ENCODE measurements at regions not wholly inside any gene's neighbourhood (a gene's known extent, or its start where the extent isn't known, plus 50 kb on each side); places are given as distances from the start of the nearest gene placed in this dataset.

- no peak for DNase-seq (ENCODE audit: low spot score)
- H3K4me1 Mint-ChIP-seq (ENCODE audit: low read depth in 2 of 2) = peaks cover 45 to 50% of the 10 kb centered on the region in 2 donors
- no peaks in the 10 kb centered on the region for H3K36me3 Mint-ChIP-seq
- no peaks in the 10 kb centered on the region for H3K9me3 Mint-ChIP-seq
- peak overlapping the region; percentile 37 to 59 for H3K27ac Mint-ChIP-seq
- no peaks in the 10 kb centered on the region for H3K27me3 Mint-ChIP-seq
- no peak for ATAC-seq
- H3K4me3 Mint-ChIP-seq = peak overlapping the region; percentile 55
Measured at GRCh38 chr11:128200467-128200866, 386.9 kb downstream of the ETS1 start.

- Mint-ChIP-seq H3K4me3 (no peak overlapping the region), H3K27ac (no peak overlapping the region), H3K9me3 (no peaks in the 10 kb centered on the region), H3K27me3 (no peaks in the 10 kb centered on the region), H3K4me1 (ENCODE audit: low read depth in 2 of 2) (peaks cover 63 to 71% of the 10 kb centered on the region in 2 donors), H3K36me3 (no peaks in the 10 kb centered on the region)
- DNase-seq (ENCODE audit: low spot score) (no peak), ATAC-seq (no peak)
Measured at GRCh38 chr11:128198216-128198772, 389.1 kb downstream of the ETS1 start.

GRCh38 chr11:128196235-128196634, 391.1 kb downstream of the ETS1 start:
- no peak for DNase-seq (ENCODE audit: low spot score)
- Mint-ChIP-seq H3K27ac (peak overlapping the region; percentile 76 to 79), H3K4me1 (ENCODE audit: low read depth in 2 of 2) (peaks cover 58 to 67% of the 10 kb centered on the region in 2 donors), H3K9me3 (no peaks in the 10 kb centered on the region), H3K36me3 (no peaks in the 10 kb centered on the region), H3K27me3 (no peaks in the 10 kb centered on the region), H3K4me3 (peak overlapping the region; percentile 38)
- ATAC-seq = peak in 1 of 2 donors; percentile 46

- H3K27me3 Mint-ChIP-seq = no peaks in the 10 kb centered on the region
- H3K4me3 Mint-ChIP-seq = peak overlapping the region; percentile 40
- H3K9me3 Mint-ChIP-seq = no peaks in the 10 kb centered on the region
- H3K27ac Mint-ChIP-seq = peak overlapping the region; percentile 76 to 79
- ATAC-seq (no peak), DNase-seq (ENCODE audit: low spot score) (no peak)
- peaks cover 58 to 67% of the 10 kb centered on the region in 2 donors for H3K4me1 Mint-ChIP-seq (ENCODE audit: low read depth in 2 of 2)
- no peaks in the 10 kb centered on the region for H3K36me3 Mint-ChIP-seq
Measured at GRCh38 chr11:128195756-128196155, 391.6 kb downstream of the ETS1 start.

- H3K4me3 Mint-ChIP-seq = peak overlapping the region; percentile 71
- no peaks in the 10 kb centered on the region for H3K36me3 Mint-ChIP-seq
- ATAC-seq = peak; percentile 80 to 87
- peak; percentile 71 for DNase-seq (ENCODE audit: low spot score)
- peak overlapping the region; percentile 76 to 79 for H3K27ac Mint-ChIP-seq
- peaks cover 58 to 67% of the 10 kb centered on the region in 2 donors for H3K4me1 Mint-ChIP-seq (ENCODE audit: low read depth in 2 of 2)
- no peaks in the 10 kb centered on the region for H3K27me3 Mint-ChIP-seq
- H3K9me3 Mint-ChIP-seq = no peaks in the 10 kb centered on the region
Measured at GRCh38 chr11:128195057-128195751, 392.2 kb downstream of the ETS1 start.

- no peak for ATAC-seq
- H3K27me3 Mint-ChIP-seq = no peaks in the 10 kb centered on the region
- H3K27ac Mint-ChIP-seq = peak overlapping the region; percentile 76 to 79
- H3K4me3 Mint-ChIP-seq = peak overlapping the region; percentile 71
- no peaks in the 10 kb centered on the region for H3K36me3 Mint-ChIP-seq
- DNase-seq (ENCODE audit: low spot score) = no peak
- peaks cover 57 to 63% of the 10 kb centered on the region in 2 donors for H3K4me1 Mint-ChIP-seq (ENCODE audit: low read depth in 2 of 2)
- no peaks in the 10 kb centered on the region for H3K9me3 Mint-ChIP-seq
Measured at GRCh38 chr11:128194216-128194615, 393.1 kb downstream of the ETS1 start.

GRCh38 chr11:128193615-128194014, 393.7 kb downstream of the ETS1 start:
- H3K27ac Mint-ChIP-seq = peak overlapping the region; percentile 76 to 79
- ATAC-seq (peak in 1 of 2 donors; percentile 11), DNase-seq (ENCODE audit: low spot score) (no peak)
- no peaks in the 10 kb centered on the region for H3K36me3 Mint-ChIP-seq
- H3K4me1 Mint-ChIP-seq (ENCODE audit: low read depth in 2 of 2) = peaks cover 58 to 62% of the 10 kb centered on the region in 2 donors
- no peaks in the 10 kb centered on the region for H3K9me3 Mint-ChIP-seq
- H3K4me3 Mint-ChIP-seq = peak overlapping the region; percentile 71
- H3K27me3 Mint-ChIP-seq = no peaks in the 10 kb centered on the region

- Mint-ChIP-seq H3K9me3 (no peaks in the 10 kb centered on the region), H3K36me3 (peaks cover 12% of the 10 kb centered on the region), H3K4me3 (peak overlapping the region; percentile 67), H3K4me1 (ENCODE audit: low read depth in 2 of 2) (peaks cover 54 to 59% of the 10 kb centered on the region in 2 donors), H3K27me3 (no peaks in the 10 kb centered on the region), H3K27ac (peak overlapping the region; percentile 60 to 91)
- DNase-seq (ENCODE audit: low spot score) (peak; percentile 67), ATAC-seq (peak; percentile 83 to 84)
Measured at GRCh38 chr11:128190312-128190711, 397.0 kb downstream of the ETS1 start.

- H3K27ac Mint-ChIP-seq = peak overlapping the region; percentile 60 to 91
- peaks cover 17% of the 10 kb centered on the region for H3K36me3 Mint-ChIP-seq
- peak overlapping the region; percentile 67 for H3K4me3 Mint-ChIP-seq
- peaks cover 3% of the 10 kb centered on the region for H3K9me3 Mint-ChIP-seq
- ATAC-seq (peak; percentile 11 to 35), DNase-seq (ENCODE audit: low spot score) (no peak)
- H3K27me3 Mint-ChIP-seq = no peaks in the 10 kb centered on the region
- H3K4me1 Mint-ChIP-seq (ENCODE audit: low read depth in 2 of 2) = peaks cover 49 to 54% of the 10 kb centered on the region in 2 donors
Measured at GRCh38 chr11:128189823-128190222, 397.5 kb downstream of the ETS1 start.

GRCh38 chr11:128188346-128189004, 398.9 kb downstream of the ETS1 start:
- ATAC-seq = no peak

GRCh38 chr11:128187835-128188234, 399.5 kb downstream of the ETS1 start:
- DNase-seq (ENCODE audit: low spot score) = no peak
- no peaks in the 10 kb centered on the region for H3K27me3 Mint-ChIP-seq
- peaks cover 32 to 35% of the 10 kb centered on the region in 2 donors for H3K4me1 Mint-ChIP-seq (ENCODE audit: low read depth in 2 of 2)
- H3K36me3 Mint-ChIP-seq = peaks cover 24% of the 10 kb centered on the region
- ATAC-seq = no peak
- peak overlapping the region; percentile 5 to 56 for H3K27ac Mint-ChIP-seq
- H3K4me3 Mint-ChIP-seq = no peak overlapping the region
- H3K9me3 Mint-ChIP-seq = peaks cover 3% of the 10 kb centered on the region

More at GRCh38 chr11:128188346-128189004, 398.9 kb downstream of the ETS1 start:
- Mint-ChIP-seq H3K4me1 (ENCODE audit: low read depth in 2 of 2) (peaks cover 37 to 42% of the 10 kb centered on the region in 2 donors), H3K9me3 (peaks cover 3% of the 10 kb centered on the region), H3K27ac (peak overlapping the region; percentile 5 to 56), H3K36me3 (peaks cover 24% of the 10 kb centered on the region), H3K4me3 (no peak overlapping the region), H3K27me3 (no peaks in the 10 kb centered on the region)
- DNase-seq (ENCODE audit: low spot score) = no peak

GRCh38 chr11:128187377-128187776, 400.0 kb downstream of the ETS1 start:
- Mint-ChIP-seq H3K27me3 (no peaks in the 10 kb centered on the region), H3K36me3 (peaks cover 24% of the 10 kb centered on the region), H3K9me3 (peaks cover 3% of the 10 kb centered on the region), H3K4me3 (no peak overlapping the region), H3K4me1 (ENCODE audit: low read depth in 2 of 2) (peaks cover 29 to 33% of the 10 kb centered on the region in 2 donors), H3K27ac (peak overlapping the region in 1 of 2 donors; percentile 56)
- ATAC-seq (no peak), DNase-seq (ENCODE audit: low spot score) (no peak)

- Mint-ChIP-seq H3K4me3 (no peak overlapping the region), H3K27me3 (no peaks in the 10 kb centered on the region), H3K4me1 (ENCODE audit: low read depth in 2 of 2) (peaks cover 21 to 27% of the 10 kb centered on the region in 2 donors), H3K9me3 (peaks cover 3% of the 10 kb centered on the region), H3K27ac (no peak overlapping the region), H3K36me3 (peaks cover 24% of the 10 kb centered on the region)
- DNase-seq (ENCODE audit: low spot score) (no peak), ATAC-seq (no peak)
Measured at GRCh38 chr11:128184981-128185380, 402.4 kb downstream of the ETS1 start.

- ATAC-seq (no peak), DNase-seq (ENCODE audit: low spot score) (no peak)
Measured at GRCh38 chr11:128182844-128183243, 404.5 kb downstream of the ETS1 start.

More at GRCh38 chr11:128182844-128183243, 404.5 kb downstream of the ETS1 start:
- Mint-ChIP-seq H3K27ac (peak overlapping the region in 1 of 2 donors; percentile 21), H3K9me3 (peaks cover 3% of the 10 kb centered on the region), H3K27me3 (no peaks in the 10 kb centered on the region), H3K36me3 (peaks cover 24% of the 10 kb centered on the region), H3K4me3 (no peak overlapping the region), H3K4me1 (ENCODE audit: low read depth in 2 of 2) (peaks cover 18 to 26% of the 10 kb centered on the region in 2 donors)
